ENCODE measurements at regions not wholly inside any gene's neighbourhood (a gene's known extent, or its start where the extent isn't known, plus 50 kb on each side); places are given as distances from the start of the nearest gene placed in this dataset.

GRCh38 chr7:22589641-22590201 lies 89.7 kb upstream of the STEAP1B start:
- DNase-seq (ENCODE audit: low read depth) = peak; percentile 88
- in situ Hi-C loops (cut with HindIII; ENCODE audit: low sequenced_read_pairs) = no loop called here
- no peak for TF ChIP-seq CTCF (IDR thresholded peaks at IDR 0.05; ENCODE audit: low read depth, low read length, missing control alignments)
- no peak overlapping the region for H3K4me3 ChIP-seq (ENCODE audit: low read depth, low read length)

GRCh38 chr7:22588351-22588750 lies 88.4 kb upstream of the STEAP1B start:
- H3K4me3 ChIP-seq (ENCODE audit: low read depth, low read length) = no peak overlapping the region
- no peak for DNase-seq (ENCODE audit: low read depth)
- TF ChIP-seq CTCF (IDR thresholded peaks at IDR 0.05; ENCODE audit: low read depth, low read length, missing control alignments) = no peak
- in situ Hi-C loops (cut with HindIII; ENCODE audit: low sequenced_read_pairs) = no loop called here

GRCh38 chr7:22587322-22587721 lies 87.3 kb upstream of the STEAP1B start:
- no peak overlapping the region for H3K4me3 ChIP-seq (ENCODE audit: low read depth, low read length)
- in situ Hi-C loops (cut with HindIII; ENCODE audit: low sequenced_read_pairs) = no loop called here
- no peak for DNase-seq (ENCODE audit: low read depth)
- TF ChIP-seq CTCF (IDR thresholded peaks at IDR 0.05; ENCODE audit: low read depth, low read length, missing control alignments) = no peak

- DNase-seq (ENCODE audit: low read depth) = no peak
- in situ Hi-C loops (cut with HindIII; ENCODE audit: low sequenced_read_pairs) = no loop called here
- H3K4me3 ChIP-seq (ENCODE audit: low read depth, low read length) = no peak overlapping the region
- TF ChIP-seq CTCF (IDR thresholded peaks at IDR 0.05; ENCODE audit: low read depth, low read length, missing control alignments) = peak; percentile 57
Measured at GRCh38 chr7:22586786-22587140, 86.8 kb upstream of the STEAP1B start.

GRCh38 chr7:22586101-22586785 lies 86.3 kb upstream of the STEAP1B start:
- no peak for TF ChIP-seq CTCF (IDR thresholded peaks at IDR 0.05; ENCODE audit: low read depth, low read length, missing control alignments)
- H3K4me3 ChIP-seq (ENCODE audit: low read depth, low read length) = no peak overlapping the region
- in situ Hi-C loops (cut with HindIII; ENCODE audit: low sequenced_read_pairs) = no loop called here
- DNase-seq (ENCODE audit: low read depth) = no peak

- no peak overlapping the region for H3K4me3 ChIP-seq (ENCODE audit: low read depth, low read length)
- no peak for DNase-seq (ENCODE audit: low read depth)
- TF ChIP-seq CTCF (IDR thresholded peaks at IDR 0.05; ENCODE audit: low read depth, low read length, missing control alignments) = no peak
- in situ Hi-C loops (cut with HindIII; ENCODE audit: low sequenced_read_pairs) = loop anchor here (5.0 kb wide), 1 partner anchor 273 kb away; no protein-coding TSS in a partner anchor
Measured at GRCh38 chr7:22584179-22584578, 84.2 kb upstream of the STEAP1B start.

Data from astrocyte of the cerebellum (primary cell).